NT2/D1 (cell line): ENCODE measurements at regions not wholly inside any gene's neighbourhood (a gene's known extent, or its start where the extent isn't known, plus 50 kb on each side); places are given as distances from the start of the nearest gene placed in this dataset.
"Not testable (repeated sequence)": the region's sequence is repeated elsewhere in the genome, so short reads cannot be mapped to it uniquely, and the experiment has no call there.

Experiments used
- SUZ12 ChIP-seq: IDR thresholded peaks from 2 replicates; pipeline ENCODE4 v1.6.1; 2011; ENCODE audit not compliant: insufficient read length, insufficient read depth; ENCODE audit errors: extremely low read depth
- YY1 ChIP-seq: IDR thresholded peaks from 2 replicates; pipeline ENCODE4 v1.6.1; 2011; ENCODE audit not compliant: insufficient read length, insufficient read depth
- ZNF274 ChIP-seq: IDR thresholded peaks from 2 replicates; pipeline ENCODE4 v1.6.1; 2011; ENCODE audit warnings: mild to moderate bottlenecking, low read depth, low read length

- TF ChIP-seq ZNF274, SUZ12, YY1: not testable (repeated sequence)
Measured at GRCh38 chr1:120664376-120665249, 59.1 kb upstream of the NBPF26 start.
